Loucy (cell line): ENCODE measurements at regions not wholly inside any gene's neighbourhood (a gene's known extent, or its start where the extent isn't known, plus 50 kb on each side); places are given as distances from the start of the nearest gene placed in this dataset.

Experiments
- CTCF ChIP-seq: fragments of 200-600 bp; sonication (generic); conservative IDR thresholded peaks from 2 replicates; pipeline ENCODE4 v1.5.1; 2014; ENCODE audit warnings: mild to moderate bottlenecking, antibody characterized with exemption, low read length
- EZH2phosphoT487 ChIP-seq: fragments of 200-600 bp; IDR thresholded peaks from 2 replicates; pipeline ENCODE4 v1.6.1; 2018; ENCODE audit warnings: antibody characterized with exemption, mild to moderate bottlenecking, moderate library complexity, borderline replicate concordance

GRCh38 chr6:63464060-63464459 lies 108.2 kb upstream of the LOC128125822 start:
- no peak for TF ChIP-seq CTCF
- TF ChIP-seq EZH2phosphoT487: no peak
